ENCODE measurements at regions not wholly inside any gene's neighbourhood (a gene's known extent, or its start where the extent isn't known, plus 50 kb on each side); places are given as distances from the start of the nearest gene placed in this dataset.

- TF ChIP-seq CTCF (IDR thresholded peaks at IDR 0.05) (no peak), POLR2A (IDR thresholded peaks at IDR 0.05) (no peak)
These were observed 467.4 kb downstream of the TMEM121 start for GRCh38 chr14:105993814-105994213.
